LNCAP (cell line): ENCODE measurements at regions not wholly inside any gene's neighbourhood (a gene's known extent, or its start where the extent isn't known, plus 50 kb on each side); places are given as distances from the start of the nearest gene placed in this dataset.

Source experiments
- TF ChIP-seq, protein P1 (sequence below): fragments of 450-650 bp; IDR thresholded peaks from 2 replicates; pipeline ENCODE4 v1.5.1; 2017; ENCODE audit warnings: mild to moderate bottlenecking

DNA sequence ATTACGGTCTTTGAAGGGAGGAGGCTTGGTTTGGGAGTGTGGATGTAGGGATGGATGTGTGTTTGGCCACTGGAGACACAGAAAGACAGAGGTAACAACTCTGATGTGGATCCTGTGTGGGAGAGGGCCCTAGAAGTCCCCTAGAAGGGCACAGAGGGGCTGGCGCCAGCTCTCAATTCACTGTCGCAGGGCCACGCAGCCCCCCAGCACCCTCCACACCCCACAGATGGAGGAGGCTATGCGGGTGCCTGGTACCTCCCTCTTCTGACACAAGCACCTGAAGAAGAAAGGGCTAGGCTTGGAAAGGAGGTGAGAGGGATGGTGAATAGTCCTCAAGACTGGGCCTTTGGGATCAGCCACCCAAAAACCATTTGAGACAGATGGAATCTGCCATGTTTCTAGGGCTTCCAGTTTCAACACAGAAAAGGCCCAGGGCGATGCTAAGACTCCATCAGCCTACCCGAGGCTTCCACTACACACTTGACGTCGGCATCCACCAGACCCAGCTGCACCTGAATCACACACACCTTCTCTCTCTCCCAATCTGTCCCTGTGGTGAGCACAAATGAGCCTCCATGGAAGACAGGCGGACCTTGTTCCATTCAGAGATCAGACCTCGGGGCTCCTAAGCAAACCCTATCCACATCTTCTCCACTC, 413.5 kb upstream of the HS6ST1 start:
- TF ChIP-seq, protein P1, sequence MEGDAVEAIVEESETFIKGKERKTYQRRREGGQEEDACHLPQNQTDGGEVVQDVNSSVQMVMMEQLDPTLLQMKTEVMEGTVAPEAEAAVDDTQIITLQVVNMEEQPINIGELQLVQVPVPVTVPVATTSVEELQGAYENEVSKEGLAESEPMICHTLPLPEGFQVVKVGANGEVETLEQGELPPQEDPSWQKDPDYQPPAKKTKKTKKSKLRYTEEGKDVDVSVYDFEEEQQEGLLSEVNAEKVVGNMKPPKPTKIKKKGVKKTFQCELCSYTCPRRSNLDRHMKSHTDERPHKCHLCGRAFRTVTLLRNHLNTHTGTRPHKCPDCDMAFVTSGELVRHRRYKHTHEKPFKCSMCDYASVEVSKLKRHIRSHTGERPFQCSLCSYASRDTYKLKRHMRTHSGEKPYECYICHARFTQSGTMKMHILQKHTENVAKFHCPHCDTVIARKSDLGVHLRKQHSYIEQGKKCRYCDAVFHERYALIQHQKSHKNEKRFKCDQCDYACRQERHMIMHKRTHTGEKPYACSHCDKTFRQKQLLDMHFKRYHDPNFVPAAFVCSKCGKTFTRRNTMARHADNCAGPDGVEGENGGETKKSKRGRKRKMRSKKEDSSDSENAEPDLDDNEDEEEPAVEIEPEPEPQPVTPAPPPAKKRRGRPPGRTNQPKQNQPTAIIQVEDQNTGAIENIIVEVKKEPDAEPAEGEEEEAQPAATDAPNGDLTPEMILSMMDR, result no peak

- TF ChIP-seq, protein P1, result no peak
Measured at GRCh38 chr2:128732976-128733431, 414.3 kb upstream of the HS6ST1 start.

GRCh38 chr2:128733450-128733849, 414.8 kb upstream of the HS6ST1 start:
- TF ChIP-seq, protein P1, result no peak

GRCh38 chr2:128734521-128735295, 416.0 kb upstream of the HS6ST1 start:
- TF ChIP-seq, protein P1, result no peak

DNA sequence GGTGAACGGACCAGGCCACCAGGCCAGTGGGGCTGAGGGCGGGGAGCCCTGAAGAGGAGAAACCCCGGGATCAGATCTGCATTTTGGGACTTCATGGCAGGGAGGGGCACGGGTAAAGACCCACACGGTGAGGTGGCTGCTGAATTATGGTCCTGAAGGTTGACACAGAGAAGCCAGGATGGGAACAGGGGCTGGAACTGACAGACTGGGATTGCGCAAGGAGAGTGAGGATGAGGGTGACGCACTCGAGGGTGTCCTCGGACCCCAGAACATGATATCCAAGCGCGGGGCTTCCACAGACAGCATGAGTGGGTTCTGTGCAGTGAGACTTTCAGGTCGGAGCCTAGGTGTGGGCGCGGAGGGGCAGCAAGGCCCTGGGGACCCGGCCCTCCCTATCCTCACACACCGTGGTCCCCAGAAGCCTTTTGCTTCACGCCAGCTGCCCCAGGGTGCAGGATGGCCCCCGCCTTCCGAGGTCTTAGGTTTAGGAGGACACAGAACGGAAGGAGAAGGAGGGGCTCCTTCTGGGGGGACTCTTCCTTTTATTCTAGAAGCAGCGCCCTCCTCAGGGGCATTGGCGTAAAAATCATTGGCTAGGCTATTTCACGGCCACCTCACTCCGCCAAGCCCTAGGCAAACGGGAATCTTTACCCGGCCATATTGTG, 416.8 kb upstream of the HS6ST1 start:
- TF ChIP-seq, protein P1, result no peak

DNA sequence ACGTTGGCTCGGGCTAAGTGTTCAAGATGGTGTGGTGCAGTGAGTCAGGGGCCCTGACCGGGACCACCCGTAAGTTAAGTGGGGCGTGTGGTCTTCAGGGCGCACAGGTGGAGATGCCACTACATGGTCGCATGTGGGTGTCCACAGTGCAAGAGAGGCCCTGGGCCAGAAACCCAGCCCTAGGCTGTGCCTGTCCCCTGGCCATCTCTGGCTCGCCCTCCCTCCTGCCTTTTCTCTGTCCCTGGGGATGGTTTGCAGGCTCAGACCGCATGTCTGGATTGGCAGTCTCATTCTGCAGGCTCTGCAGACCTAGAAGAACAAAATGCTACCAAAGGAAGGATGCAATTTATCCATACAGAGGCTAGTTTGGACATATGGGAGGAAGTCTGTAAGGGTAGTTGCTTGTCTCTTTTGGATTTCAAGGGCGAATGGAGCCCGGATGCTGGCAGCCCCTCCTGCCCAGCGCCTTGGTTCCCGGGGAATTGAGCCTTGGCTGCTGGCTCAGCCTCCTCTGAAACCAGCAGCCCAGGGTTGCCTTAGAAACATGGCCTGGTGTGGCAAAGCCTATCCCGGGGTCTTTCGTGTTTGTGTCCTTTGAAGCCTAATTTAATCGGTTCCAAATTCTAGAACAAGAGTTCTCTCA, 417.5 kb upstream of the HS6ST1 start:
- TF ChIP-seq, protein P1, result no peak
